CD1c-positive myeloid dendritic cell (primary cell): ENCODE measurements at regions not wholly inside any gene's neighbourhood (a gene's known extent, or its start where the extent isn't known, plus 50 kb on each side); places are given as distances from the start of the nearest gene placed in this dataset.

ENCODE experiments used
- DNase-seq: peaks from one replicate; pipeline ENCODE4 v3.0.0-alpha.2; 2016; ENCODE audit errors: extremely low spot score

- DNase-seq: no peak
Observed at GRCh38 chr13:103542648-103543047, 476.4 kb upstream of the SLC10A2 start.

DNA sequence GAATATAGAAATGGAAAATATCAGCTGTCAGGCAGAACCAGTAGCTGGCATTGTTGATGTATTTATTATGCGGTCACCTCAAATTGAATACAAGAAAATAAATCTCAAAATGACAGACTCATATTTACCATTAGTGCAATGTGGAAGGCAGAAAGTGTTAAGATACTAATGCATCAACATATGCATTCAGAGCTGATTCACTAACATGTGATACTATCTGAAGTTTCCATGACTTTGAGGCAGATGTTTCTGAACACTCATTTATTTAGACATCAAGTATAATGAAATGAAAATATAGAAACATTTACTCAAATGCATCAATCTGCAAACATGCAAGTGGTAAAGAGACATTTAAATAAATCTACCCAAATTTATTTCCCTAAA, 474.2 kb upstream of the SLC10A2 start:
- DNase-seq: no peak

GRCh38 chr13:103539721-103540381, 473.6 kb upstream of the SLC10A2 start:
- no peak for DNase-seq

DNA sequence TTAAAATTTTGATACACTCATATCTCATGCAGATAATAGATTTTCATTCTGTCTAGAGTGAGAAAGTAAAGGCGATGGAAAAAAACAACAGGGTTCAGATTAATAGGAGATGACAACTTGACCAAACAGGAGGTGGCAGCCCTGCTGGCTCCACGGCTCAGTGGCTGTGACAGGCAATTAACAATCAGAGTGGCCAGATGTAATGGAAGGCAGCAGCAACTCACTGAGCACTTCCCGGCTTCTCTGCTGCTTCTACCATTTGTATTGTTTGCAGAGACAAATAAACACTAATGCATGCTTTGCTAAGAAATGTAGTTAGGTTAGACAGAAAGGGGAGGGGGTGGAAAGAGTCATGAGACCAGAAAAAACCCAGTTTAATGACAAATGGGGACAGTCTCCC, 473.0 kb upstream of the SLC10A2 start:
- no peak for DNase-seq

- DNase-seq: no peak
Observed at GRCh38 chr13:103537616-103538015, 471.4 kb upstream of the SLC10A2 start.

GRCh38 chr13:103531278-103531677, 465.1 kb upstream of the SLC10A2 start:
- DNase-seq: no peak

GRCh38 chr13:103528437-103528836, 462.2 kb upstream of the SLC10A2 start:
- no peak for DNase-seq

DNA sequence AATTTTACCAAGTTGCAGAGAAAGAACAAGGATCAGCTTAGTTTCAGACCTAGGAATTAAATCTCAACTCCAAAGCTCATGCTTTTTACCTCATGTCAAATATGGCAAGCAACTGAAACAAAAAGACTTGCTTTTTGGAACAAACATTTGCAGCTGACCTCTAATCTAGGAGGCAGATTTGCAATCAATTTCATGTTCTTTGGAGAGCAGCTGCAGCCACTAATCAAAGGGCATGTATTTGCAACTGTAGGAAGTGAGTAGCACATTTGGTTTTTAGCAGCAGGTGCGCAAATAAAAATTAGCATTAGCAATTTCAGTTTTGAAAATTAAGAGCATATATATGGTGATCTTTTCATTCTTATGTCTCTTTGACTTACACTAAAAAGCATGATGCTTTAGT, 459.3 kb upstream of the SLC10A2 start:
- no peak for DNase-seq

DNA sequence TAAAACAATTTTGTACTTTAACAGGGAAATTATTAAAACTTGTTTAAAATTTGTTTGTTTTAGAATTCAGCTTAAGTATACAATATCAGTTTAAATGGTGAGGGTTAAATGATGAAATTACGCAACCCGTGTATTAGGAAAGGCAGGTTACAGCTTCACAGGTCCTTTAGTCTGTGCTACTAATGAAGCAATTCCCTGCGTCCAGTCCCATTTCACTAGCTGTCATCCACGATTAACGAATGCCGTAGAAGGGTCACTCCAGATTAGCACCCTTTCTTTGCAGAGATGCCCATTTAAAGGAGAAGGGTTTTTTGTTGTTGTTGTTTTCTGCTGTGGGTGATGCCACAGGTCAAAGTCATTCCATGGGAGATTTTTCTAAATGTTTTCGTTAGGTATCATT, 457.6 kb upstream of the SLC10A2 start:
- DNase-seq: no peak

GRCh38 chr13:103521532-103521931, 455.3 kb upstream of the SLC10A2 start:
- no peak for DNase-seq

DNA sequence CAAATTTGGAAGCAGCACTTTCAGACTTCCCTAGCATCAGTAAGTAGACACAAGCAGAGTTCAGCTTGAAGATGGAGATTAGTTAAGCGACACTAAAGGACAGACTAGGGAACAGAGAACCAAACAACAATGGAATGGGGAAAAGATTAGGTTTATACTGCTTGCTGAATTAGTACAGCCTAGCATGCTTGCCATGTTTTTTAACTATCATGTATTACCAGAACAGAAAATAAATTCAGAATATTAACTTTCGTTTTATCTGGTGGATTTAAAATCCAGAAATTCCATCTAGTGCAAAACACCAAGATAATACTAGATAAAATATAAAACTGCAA, 451.5 kb upstream of the SLC10A2 start:
- no peak for DNase-seq

DNA sequence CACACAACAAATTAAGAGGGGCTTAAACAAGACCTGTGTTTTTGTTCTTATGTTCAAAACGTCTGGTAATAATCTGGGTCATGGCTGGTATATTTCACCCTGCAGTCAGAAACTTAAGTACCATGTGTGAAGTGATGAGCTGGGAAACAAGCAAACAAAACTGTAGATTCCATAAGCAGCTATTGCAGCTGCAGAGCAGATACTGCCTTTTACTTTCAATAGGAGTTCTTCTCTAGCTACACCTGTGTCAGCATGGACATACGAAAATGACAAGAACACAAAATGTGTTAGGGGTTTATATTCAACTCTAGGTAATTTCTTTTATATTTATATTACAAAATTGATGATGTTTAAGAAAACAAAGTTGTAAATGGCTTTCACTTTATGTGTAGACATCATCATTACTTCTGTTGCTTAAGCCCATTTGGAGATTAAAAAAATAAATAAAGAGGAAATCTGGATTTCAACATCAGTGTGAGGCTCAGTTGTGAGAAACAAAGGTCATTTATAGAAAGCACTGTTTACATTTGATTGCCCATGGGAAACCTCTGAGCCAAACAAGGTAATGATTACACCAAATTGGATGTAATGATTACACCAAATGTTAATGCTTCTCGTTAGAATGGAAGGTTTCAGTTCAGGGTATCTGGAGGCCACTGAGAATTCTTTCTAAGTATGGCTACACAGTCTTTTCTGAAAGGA, 451.0 kb upstream of the SLC10A2 start:
- no peak for DNase-seq

DNA sequence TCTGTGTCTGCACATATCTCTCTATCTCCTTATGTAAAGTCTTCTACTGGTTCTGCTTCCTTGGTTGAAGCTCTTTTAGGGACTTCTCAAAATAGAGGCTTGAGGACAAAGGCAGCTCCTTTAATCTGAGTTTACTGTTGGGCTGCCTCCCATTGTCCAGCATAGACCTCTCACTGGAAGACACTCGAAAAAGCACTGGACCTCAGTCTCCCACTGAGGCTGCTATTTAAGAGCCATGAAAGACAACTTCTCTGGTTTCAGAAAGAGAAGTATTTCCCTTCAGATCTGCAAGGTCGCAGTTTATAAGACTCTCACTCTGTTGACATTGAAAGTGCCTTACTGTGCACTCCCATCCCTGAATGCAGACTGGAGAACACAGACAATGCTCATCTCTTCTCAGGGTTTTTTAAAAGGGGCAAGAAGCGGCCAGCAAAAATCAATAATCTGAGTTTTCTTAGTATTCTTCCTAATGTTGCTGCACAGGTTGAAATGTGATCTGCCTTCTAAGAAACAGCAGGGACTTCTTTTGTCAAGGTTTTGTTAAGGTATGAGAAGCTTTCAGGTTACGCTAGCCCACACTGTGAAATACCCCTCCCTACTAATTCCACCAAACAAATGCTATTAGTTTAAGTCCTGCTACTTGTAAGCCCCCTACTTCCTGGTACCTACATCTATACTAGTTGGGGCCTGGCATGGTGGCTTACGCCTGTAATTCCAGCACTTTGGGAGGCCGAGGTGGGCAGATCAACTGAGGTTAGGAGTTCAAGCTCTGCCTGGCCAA, 450.0 kb upstream of the SLC10A2 start:
- DNase-seq: no peak

- no peak for DNase-seq
Observed at GRCh38 chr13:103515410-103515809, 449.2 kb upstream of the SLC10A2 start.

DNA sequence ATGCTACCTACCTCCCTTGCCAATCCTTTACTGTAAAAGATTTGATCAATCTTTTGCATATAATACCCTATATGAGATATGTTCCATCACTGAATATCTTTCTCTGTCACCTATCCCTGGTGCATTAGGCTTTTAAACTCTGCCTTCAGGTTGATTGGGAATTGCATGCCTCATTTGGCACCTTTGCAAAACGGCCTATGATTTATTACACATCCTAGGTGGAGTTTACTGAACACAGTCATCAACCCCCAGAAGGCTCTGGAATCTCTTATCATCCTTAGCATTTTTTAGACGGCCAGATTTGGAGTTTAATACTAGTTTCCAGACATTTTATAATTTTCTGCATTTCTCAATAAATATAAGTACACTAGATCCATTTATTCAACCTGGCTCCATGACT, 448.4 kb upstream of the SLC10A2 start:
- no peak for DNase-seq

- no peak for DNase-seq
Observed at GRCh38 chr13:103514188-103514587, 448.0 kb upstream of the SLC10A2 start.

- no peak for DNase-seq
Observed at GRCh38 chr13:103510007-103510535, 443.9 kb upstream of the SLC10A2 start.

DNA sequence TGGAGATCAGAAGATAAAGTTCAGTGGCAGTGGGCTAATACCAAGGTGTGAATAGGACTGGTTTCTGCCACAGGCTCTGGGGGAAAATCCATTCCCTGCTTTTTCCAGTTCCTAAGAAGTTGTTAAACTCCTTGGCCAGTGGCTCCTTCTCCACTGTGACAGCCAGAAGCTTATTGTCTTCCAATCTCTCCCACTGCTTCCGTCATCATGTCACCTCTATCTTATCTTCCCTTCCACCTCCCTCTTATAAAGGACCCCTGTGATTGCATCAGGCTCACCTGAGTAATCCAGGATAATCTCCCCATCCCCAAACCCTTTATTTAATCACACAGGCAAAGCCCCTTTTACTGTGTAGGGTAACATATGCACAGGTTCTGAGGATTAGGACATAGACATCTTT, 431.2 kb upstream of the SLC10A2 start:
- no peak for DNase-seq

GRCh38 chr13:103487841-103488240, 421.6 kb upstream of the SLC10A2 start:
- DNase-seq: no peak

DNA sequence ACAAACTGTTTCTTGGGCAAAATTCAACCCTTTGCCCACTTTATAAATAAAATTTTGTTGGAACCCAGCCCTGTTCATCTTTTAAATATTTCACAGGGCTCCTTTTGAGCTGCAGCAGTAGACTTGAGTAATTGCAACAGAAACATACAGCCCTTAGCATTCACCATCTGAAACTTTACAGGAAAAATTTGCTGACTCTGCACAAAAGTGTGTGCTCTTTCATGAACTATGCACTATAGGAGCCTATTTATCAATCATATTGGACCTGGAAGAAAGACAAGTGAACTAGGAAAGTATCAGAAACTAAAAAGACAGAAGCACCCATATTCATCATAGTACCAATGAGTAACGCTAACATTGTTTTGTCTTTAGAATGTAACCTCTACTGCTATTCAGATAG, 406.9 kb upstream of the SLC10A2 start:
- DNase-seq: no peak

DNA sequence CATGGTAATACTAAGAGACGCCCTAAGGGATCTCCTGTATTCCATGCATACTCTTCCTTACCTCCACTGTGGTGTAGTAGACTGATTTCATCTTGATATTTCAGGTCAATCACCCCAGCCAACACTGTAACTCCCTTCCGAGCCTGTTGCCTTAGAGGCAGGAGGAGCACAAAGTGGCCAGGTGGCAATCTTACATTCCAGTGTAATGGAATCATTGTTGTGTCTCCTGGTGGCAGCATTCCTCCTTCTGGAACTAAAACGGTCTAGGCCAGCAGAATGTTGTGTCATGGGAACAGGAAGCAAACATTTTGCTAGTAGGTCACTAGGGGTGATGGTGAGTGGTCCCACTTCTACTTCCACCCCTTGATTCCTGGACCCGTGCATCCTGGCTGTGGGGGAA, 405.7 kb upstream of the SLC10A2 start:
- no peak for DNase-seq

DNA sequence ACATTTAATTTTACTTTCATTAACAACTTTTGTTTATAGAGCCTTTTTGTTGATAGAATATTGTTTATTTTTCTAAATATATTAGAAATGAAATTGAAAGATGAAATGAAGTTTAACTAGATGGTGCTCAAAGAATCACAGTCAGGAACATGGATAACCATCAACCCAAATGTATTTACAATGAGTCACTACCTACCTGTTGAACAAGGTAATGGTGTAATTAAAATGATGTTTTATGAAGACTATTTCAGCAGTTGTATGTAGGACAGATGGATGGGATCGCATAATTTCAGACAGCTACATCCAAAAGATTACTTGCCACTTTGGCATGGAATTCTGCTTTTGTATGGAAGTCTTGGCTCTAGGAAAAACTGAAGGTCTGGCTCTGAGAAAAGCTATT, 403.6 kb upstream of the SLC10A2 start:
- no peak for DNase-seq

- DNase-seq: no peak
Observed at GRCh38 chr13:103466761-103467160, 400.5 kb upstream of the SLC10A2 start.
